Activated naive CD4-positive, alpha-beta T cell treated with anti-CD3 and anti-CD28 coated beads for 36 hours (primary cell): ENCODE measurements at regions not wholly inside any gene's neighbourhood (a gene's known extent, or its start where the extent isn't known, plus 50 kb on each side); places are given as distances from the start of the nearest gene placed in this dataset.

ENCODE experiments used
- CTCF ChIA-PET: fragments of 350-600 bp; sonication (Branson Sonifier 250); formaldehyde crosslinking; loops from one replicate; lab custom pipeline; 2021; ENCODE audit warnings: antibody characterized with exemption; lab: Charles Lee
- DNase-seq: peaks from one replicate; pipeline ENCODE4 v3.0.0-alpha.2; 2020
- H3K27ac Mint-ChIP-seq: one replicate; pipeline ENCODE4 v1.8.0; 2021; ENCODE audit warnings: mild to moderate bottlenecking, mixed read lengths
- H3K27me3 Mint-ChIP-seq: one replicate; pipeline ENCODE4 v1.8.0; 2021; ENCODE audit warnings: low read depth, mixed read lengths
- H3K36me3 Mint-ChIP-seq: one replicate; pipeline ENCODE4 v1.8.0; 2021; ENCODE audit warnings: low read depth, mixed read lengths
- H3K4me1 Mint-ChIP-seq: one replicate; pipeline ENCODE4 v1.8.0; 2021; ENCODE audit warnings: low read depth, mixed read lengths
- H3K4me3 Mint-ChIP-seq: one replicate; pipeline ENCODE4 v1.8.0; 2021; ENCODE audit warnings: mild to moderate bottlenecking, moderate library complexity, mixed read lengths
- H3K9me3 Mint-ChIP-seq: one replicate; pipeline ENCODE4 v1.8.0; 2021; ENCODE audit warnings: mixed read lengths
- intact Hi-C: fragments of 100-400 bp; cut with micrococcal nuclease; formaldehyde crosslinking; loops from one replicate; pipeline ENCODE4 v1.15.1; 2023

GRCh38 chr4:151992332-151993154 lies 231.7 kb upstream of the GATB start:
- CTCF ChIA-PET: interaction anchor here (1.1 kb wide), 1 partner anchor 70 kb away, joined by 3 read pairs; no protein-coding TSS in a partner anchor
- H3K27ac Mint-ChIP-seq: no peak overlapping the region
- no peaks in the 10 kb centered on the region for H3K36me3 Mint-ChIP-seq
- no peak overlapping the region for H3K4me3 Mint-ChIP-seq
- H3K27me3 Mint-ChIP-seq: no peaks in the 10 kb centered on the region
- no peak for DNase-seq
- peaks cover 44% of the 10 kb centered on the region for H3K4me1 Mint-ChIP-seq
- no peaks in the 10 kb centered on the region for H3K9me3 Mint-ChIP-seq
- intact Hi-C loops: no loop called here

- CTCF ChIA-PET: no interaction called here
- H3K9me3 Mint-ChIP-seq: no peaks in the 10 kb centered on the region
- intact Hi-C loops: no loop called here
- DNase-seq: no peak
- H3K36me3 Mint-ChIP-seq: no peaks in the 10 kb centered on the region
- H3K27ac Mint-ChIP-seq: no peak overlapping the region
- no peak overlapping the region for H3K4me3 Mint-ChIP-seq
- H3K4me1 Mint-ChIP-seq: peaks cover 44% of the 10 kb centered on the region
- H3K27me3 Mint-ChIP-seq: no peaks in the 10 kb centered on the region
These were observed 231.0 kb upstream of the GATB start for GRCh38 chr4:151991884-151992167.

DNA sequence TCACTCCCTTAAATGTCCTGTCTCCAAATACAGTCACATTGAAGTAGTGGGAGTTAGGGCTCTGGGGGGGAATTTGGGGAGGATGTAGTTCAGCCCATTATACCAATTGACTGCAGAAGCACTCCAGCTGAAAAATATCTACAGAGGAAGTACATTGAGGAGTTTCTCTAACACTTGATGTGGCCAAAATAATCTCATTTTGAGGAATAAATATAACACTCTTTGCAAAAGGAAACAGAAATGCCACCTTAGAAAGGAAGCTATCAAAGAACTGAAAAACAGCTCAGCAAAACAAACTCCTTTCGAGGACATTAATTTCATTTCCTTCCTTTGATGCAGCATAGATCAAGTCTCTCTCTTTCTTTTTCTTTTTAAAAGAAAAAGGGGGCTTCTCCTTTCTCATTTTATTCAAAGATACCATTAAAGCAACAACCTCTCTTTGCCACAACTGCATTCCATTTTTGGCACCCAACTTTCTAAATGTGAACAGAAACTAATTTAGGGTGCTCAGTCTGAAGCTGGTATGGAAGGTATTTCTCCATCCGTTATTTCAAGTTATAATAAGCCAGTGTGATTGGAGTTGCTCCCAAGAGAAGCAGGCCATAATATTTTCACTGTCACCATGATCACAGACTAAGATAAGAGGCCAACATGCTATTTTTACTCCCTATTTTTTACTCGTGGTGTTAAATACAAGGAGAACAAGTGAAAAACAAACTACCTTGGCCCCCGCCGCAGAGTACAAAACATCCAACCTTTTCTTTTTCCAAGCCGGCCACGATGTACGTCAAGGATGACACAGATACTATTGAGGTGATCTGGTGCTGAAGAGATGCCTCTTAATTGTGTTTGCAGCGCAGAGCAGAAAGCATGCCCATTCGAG lies 230.4 kb upstream of the GATB start:
- Mint-ChIP-seq H3K27ac (peak overlapping the region; percentile 41), H3K4me1 (peaks cover 44% of the 10 kb centered on the region), H3K36me3 (no peaks in the 10 kb centered on the region), H3K27me3 (no peaks in the 10 kb centered on the region), H3K9me3 (no peaks in the 10 kb centered on the region), H3K4me3 (no peak overlapping the region)
- no peak for DNase-seq
- intact Hi-C loops: no loop called here
- CTCF ChIA-PET: no interaction called here

DNA sequence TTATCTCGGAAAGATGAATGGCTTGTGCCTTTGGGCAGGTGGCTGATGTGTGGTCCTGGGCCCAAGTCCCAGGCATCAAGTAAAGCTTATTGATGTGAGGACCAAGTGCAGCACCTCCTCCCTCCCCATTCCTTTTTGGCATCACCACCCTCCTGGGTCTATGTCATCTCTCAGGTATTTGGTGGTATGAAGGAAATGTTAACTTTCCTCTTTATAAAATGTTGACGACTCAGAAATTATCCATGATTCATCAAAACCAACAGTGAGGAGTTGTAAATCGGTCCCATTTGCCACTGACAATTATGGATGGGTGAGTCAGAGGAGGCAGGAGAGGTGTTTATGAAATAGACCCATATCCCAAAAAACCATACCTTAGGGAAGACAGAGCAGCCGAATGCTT lies 229.4 kb upstream of the GATB start:
- no peak overlapping the region for H3K27ac Mint-ChIP-seq
- no peak overlapping the region for H3K4me3 Mint-ChIP-seq
- CTCF ChIA-PET: no interaction called here
- intact Hi-C loops: no loop called here
- no peaks in the 10 kb centered on the region for H3K36me3 Mint-ChIP-seq
- DNase-seq: no peak
- no peaks in the 10 kb centered on the region for H3K27me3 Mint-ChIP-seq
- H3K4me1 Mint-ChIP-seq: peaks cover 44% of the 10 kb centered on the region
- H3K9me3 Mint-ChIP-seq: no peaks in the 10 kb centered on the region

DNA sequence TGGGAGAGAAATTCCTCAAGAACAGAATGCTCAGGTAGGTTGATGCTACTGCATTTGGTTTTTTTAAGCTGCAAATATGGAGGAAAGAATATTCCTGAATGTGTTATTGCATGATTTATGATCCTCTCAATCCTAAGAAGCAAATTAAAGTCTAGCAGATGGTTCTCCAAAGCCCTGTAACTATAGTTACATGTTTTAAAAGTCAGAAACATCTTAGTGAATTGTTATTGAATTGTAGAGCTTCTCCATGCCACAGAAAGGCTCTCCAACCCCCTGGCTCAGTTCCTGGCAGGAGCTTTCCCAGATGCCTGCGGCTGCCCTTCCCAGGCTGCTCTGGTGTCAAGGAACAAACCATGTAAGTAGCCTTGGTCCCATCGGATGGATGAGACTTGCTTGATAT lies 227.8 kb upstream of the GATB start:
- H3K4me3 Mint-ChIP-seq: no peak overlapping the region
- H3K4me1 Mint-ChIP-seq: peaks cover 37% of the 10 kb centered on the region
- CTCF ChIA-PET: interaction anchor here (0.8 kb wide), 1 partner anchor 29 kb away, joined by 3 read pairs; no protein-coding TSS in a partner anchor
- intact Hi-C loops: no loop called here
- no peaks in the 10 kb centered on the region for H3K9me3 Mint-ChIP-seq
- no peak for DNase-seq
- H3K27me3 Mint-ChIP-seq: no peaks in the 10 kb centered on the region
- no peaks in the 10 kb centered on the region for H3K36me3 Mint-ChIP-seq
- no peak overlapping the region for H3K27ac Mint-ChIP-seq

DNA sequence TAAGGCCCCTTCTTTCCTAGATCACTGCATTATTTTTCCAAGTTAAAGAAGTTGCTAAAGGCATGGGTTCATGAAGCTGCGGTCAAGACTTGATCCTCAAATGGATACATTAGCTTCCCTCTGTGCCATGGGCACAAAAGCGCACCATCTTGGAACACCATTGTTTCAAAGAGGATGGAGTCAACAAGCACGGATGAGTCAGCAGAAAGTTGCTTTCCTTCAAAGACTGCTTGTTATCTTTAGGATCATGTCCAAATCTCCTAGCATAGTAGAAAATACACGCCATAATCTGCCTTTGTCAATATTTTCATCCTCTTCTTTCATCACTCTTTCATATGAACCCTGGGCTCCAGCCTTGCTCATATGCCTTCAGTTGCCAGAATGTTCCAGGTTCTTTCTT lies 226.8 kb upstream of the GATB start:
- no peaks in the 10 kb centered on the region for H3K27me3 Mint-ChIP-seq
- H3K4me1 Mint-ChIP-seq: peaks cover 29% of the 10 kb centered on the region
- no peak for DNase-seq
- H3K36me3 Mint-ChIP-seq: no peaks in the 10 kb centered on the region
- no peaks in the 10 kb centered on the region for H3K9me3 Mint-ChIP-seq
- intact Hi-C loops: no loop called here
- H3K4me3 Mint-ChIP-seq: no peak overlapping the region
- H3K27ac Mint-ChIP-seq: no peak overlapping the region
- CTCF ChIA-PET: no interaction called here

GRCh38 chr4:151983854-151984253 lies 223.0 kb upstream of the GATB start:
- Mint-ChIP-seq H3K9me3 (no peaks in the 10 kb centered on the region), H3K27me3 (no peaks in the 10 kb centered on the region), H3K4me3 (no peak overlapping the region), H3K36me3 (no peaks in the 10 kb centered on the region), H3K27ac (no peak overlapping the region), H3K4me1 (no peaks in the 10 kb centered on the region)
- no peak for DNase-seq
- CTCF ChIA-PET: no interaction called here
- intact Hi-C loops: no loop called here

DNA sequence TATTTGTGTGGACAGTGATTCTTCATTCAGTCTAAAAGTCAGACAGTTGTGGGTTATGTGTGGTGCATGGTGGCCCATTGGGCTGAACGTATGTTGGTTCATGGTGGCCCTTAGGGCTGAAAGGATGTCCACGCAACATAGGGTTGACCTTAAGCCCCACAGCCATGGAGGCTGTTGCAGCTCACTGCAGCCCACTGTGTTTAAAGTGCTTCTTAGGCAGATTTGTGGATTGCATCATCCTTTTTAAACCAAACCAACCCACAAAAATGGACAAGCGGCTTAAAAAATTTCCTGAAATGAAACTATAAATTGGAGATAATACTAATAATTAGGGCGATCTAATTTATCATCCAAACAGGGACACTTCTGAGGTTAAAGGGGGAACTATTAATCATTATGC lies 219.0 kb upstream of the GATB start:
- H3K27me3 Mint-ChIP-seq: no peaks in the 10 kb centered on the region
- DNase-seq: no peak
- peaks cover 21% of the 10 kb centered on the region for H3K9me3 Mint-ChIP-seq
- H3K4me3 Mint-ChIP-seq: no peak overlapping the region
- H3K27ac Mint-ChIP-seq: no peak overlapping the region
- H3K36me3 Mint-ChIP-seq: peaks cover 7% of the 10 kb centered on the region
- CTCF ChIA-PET: no interaction called here
- intact Hi-C loops: no loop called here
- no peaks in the 10 kb centered on the region for H3K4me1 Mint-ChIP-seq

- CTCF ChIA-PET: interaction anchor here (0.5 kb wide), 1 partner anchor 858 kb away, joined by 3 read pairs; no protein-coding TSS in a partner anchor
- Mint-ChIP-seq H3K9me3 (no peaks in the 10 kb centered on the region), H3K4me3 (no peak overlapping the region), H3K36me3 (no peaks in the 10 kb centered on the region), H3K4me1 (no peaks in the 10 kb centered on the region), H3K27ac (no peak overlapping the region), H3K27me3 (no peaks in the 10 kb centered on the region)
- no peak for DNase-seq
- intact Hi-C loops: no loop called here
These were observed 207.8 kb upstream of the GATB start for GRCh38 chr4:151968643-151969042.

GRCh38 chr4:151967074-151967473 lies 206.3 kb upstream of the GATB start:
- no peaks in the 10 kb centered on the region for H3K36me3 Mint-ChIP-seq
- CTCF ChIA-PET: interaction anchor here (0.9 kb wide), 1 partner anchor 10 kb away, joined by 3 read pairs; no protein-coding TSS in a partner anchor
- no peak overlapping the region for H3K4me3 Mint-ChIP-seq
- no peaks in the 10 kb centered on the region for H3K27me3 Mint-ChIP-seq
- H3K9me3 Mint-ChIP-seq: no peaks in the 10 kb centered on the region
- intact Hi-C loops: no loop called here
- DNase-seq: no peak
- H3K4me1 Mint-ChIP-seq: no peaks in the 10 kb centered on the region
- H3K27ac Mint-ChIP-seq: no peak overlapping the region

DNA sequence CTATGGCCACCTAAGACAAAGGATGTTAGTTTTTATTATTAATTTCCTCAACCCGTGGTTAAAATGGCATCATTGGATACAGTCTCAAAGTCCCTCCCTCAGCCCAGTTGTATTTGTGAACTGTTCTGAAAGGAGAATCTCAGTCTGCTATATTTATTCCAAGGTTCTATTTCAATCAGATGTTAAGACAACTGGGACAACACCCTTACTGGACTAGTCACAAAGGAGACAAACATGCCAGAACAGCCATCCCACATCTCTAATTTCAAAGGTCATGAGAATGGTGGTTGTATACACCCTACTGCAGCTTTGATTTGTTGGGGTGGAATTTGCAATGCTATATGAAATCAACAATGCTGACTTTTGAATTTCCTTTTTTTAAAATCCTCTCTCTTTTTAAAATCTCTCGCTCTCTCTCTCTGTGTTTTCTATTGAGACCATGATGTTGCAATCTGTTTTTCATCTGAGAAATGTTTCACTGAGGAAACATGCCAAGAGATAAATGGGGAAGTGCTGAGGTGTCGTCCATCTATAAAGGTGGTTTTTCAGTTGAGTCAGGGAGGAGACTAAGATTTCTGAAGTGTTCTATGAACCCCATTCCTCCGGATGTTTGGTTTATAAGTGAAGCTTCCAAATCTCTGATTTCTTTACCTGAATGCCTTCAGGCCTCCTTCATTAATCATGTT lies 201.5 kb upstream of the GATB start:
- no peaks in the 10 kb centered on the region for H3K27me3 Mint-ChIP-seq
- H3K36me3 Mint-ChIP-seq: no peaks in the 10 kb centered on the region
- no peaks in the 10 kb centered on the region for H3K9me3 Mint-ChIP-seq
- CTCF ChIA-PET: interaction anchor here (0.6 kb wide), 1 partner anchor 18 kb away, joined by 4 read pairs; no protein-coding TSS in a partner anchor
- no peak overlapping the region for H3K4me3 Mint-ChIP-seq
- intact Hi-C loops: no loop called here
- no peak for DNase-seq
- H3K27ac Mint-ChIP-seq: no peak overlapping the region
- H3K4me1 Mint-ChIP-seq: peaks cover 4% of the 10 kb centered on the region

DNA sequence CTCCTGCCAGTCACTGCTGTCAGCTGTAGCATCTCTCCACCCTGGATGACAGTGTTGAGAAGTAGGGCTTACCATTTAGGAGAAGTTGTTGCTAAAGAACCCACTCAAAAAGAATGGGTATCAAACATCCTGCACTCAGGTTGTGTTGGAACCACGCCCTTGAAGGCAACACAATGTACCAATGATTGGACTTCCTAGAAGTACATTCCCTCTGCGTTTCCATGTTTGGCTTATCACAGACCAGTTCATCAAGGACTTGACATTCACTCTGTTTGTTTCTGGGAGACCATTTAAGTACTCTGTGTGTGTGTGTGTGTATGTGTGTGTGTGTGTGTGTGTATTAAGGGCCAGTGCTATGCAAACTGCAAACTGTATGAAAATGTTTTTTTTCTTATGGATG lies 200.6 kb upstream of the GATB start:
- intact Hi-C loops: no loop called here
- Mint-ChIP-seq H3K4me1 (peaks cover 4% of the 10 kb centered on the region), H3K36me3 (no peaks in the 10 kb centered on the region), H3K27ac (no peak overlapping the region), H3K9me3 (no peaks in the 10 kb centered on the region), H3K4me3 (no peak overlapping the region), H3K27me3 (no peaks in the 10 kb centered on the region)
- DNase-seq: no peak
- CTCF ChIA-PET: no interaction called here
